Neural progenitor cell (in vitro differentiated cells): ENCODE measurements at regions not wholly inside any gene's neighbourhood (a gene's known extent, or its start where the extent isn't known, plus 50 kb on each side); places are given as distances from the start of the nearest gene placed in this dataset.

ENCODE experiments used
- CTCF ChIP-seq: fragments of 200-600 bp; sonication (generic); IDR thresholded peaks from 2 replicates; pipeline ENCODE4 v1.5.1; 2017; ENCODE audit warnings: antibody characterized with exemption, mild to moderate bottlenecking
- EZH2 ChIP-seq: fragments of 200-600 bp; sonication (generic); IDR thresholded peaks from 2 replicates; pipeline ENCODE4 v1.6.1; 2017; ENCODE audit warnings: antibody characterized with exemption, mild to moderate bottlenecking, moderate library complexity
- EZH2phosphoT487 ChIP-seq: fragments of 200-600 bp; sonication (generic); IDR thresholded peaks from 2 replicates; pipeline ENCODE4 v1.6.1; 2017; ENCODE audit warnings: antibody characterized with exemption

- TF ChIP-seq CTCF (no peak), EZH2phosphoT487 (no peak), EZH2 (no peak)
Measured at GRCh38 chr7:53415816-53416215, 380.4 kb downstream of the POM121L12 start.
